ENCODE measurements at regions not wholly inside any gene's neighbourhood (a gene's known extent, or its start where the extent isn't known, plus 50 kb on each side); places are given as distances from the start of the nearest gene placed in this dataset.

GRCh38 chr6:157741321-157741947 is 81.6 kb upstream of the SNX9 start:
- H2AFZ ChIP-seq (ENCODE audit: low read depth) = no peak overlapping the region
- H3K4me2 ChIP-seq = no peak overlapping the region
- H3K9me3 ChIP-seq = no peaks in the 10 kb centered on the region
- peaks cover 0 to 2% of the 10 kb centered on the region in 2 experiments; a peak in 1 of 4 replicates for H3K4me1 ChIP-seq (ENCODE audit: control insufficient read depth in 1 of 2, insufficient read depth in 2 of 2, low read depth in 1 of 2, low read length in 1 of 2)
- TF ChIP-seq RXRA (IDR thresholded peaks at IDR 0.05; ENCODE audit: borderline replicate concordance, low read depth) (no peak), NRF1 (IDR thresholded peaks at IDR 0.05; ENCODE audit: low read depth, low read length) (no peak), REST (IDR thresholded peaks at IDR 0.05; ENCODE audit: low read depth, low read length) (no peak), MAX (IDR thresholded peaks at IDR 0.05; ENCODE audit: low read depth) (no peak), TAF1 (IDR thresholded peaks at IDR 0.05; ENCODE audit: borderline replicate concordance, low read depth, low read length) (no peak), POLR2AphosphoS5 (IDR thresholded peaks at IDR 0.05; ENCODE audit: low read depth, low read length) (no peak), SMC3 (IDR thresholded peaks at IDR 0.05; ENCODE audit: low read depth, low read length) (no peak), USF2 (IDR thresholded peaks at IDR 0.05; ENCODE audit: borderline replicate concordance, low read depth, low read length) (no peak), EZH2phosphoT487 (IDR thresholded peaks at IDR 0.05; ENCODE audit: borderline replicate concordance, low read depth) (no peak), USF1 (IDR thresholded peaks at IDR 0.05; ENCODE audit: borderline replicate concordance, low read depth) (no peak), CHD2 (IDR thresholded peaks at IDR 0.05; ENCODE audit: low read length, partially characterized antibody) (no peak)
- 82% methylated on average over 9 of the region's 10 CpGs for WGBS (ENCODE audit: low lambda C conversion rate)
- H3K79me2 ChIP-seq (ENCODE audit: insufficient read depth) = no peaks in the 10 kb centered on the region
- no peak overlapping the region for H3K9ac ChIP-seq
- H3K27ac ChIP-seq (ENCODE audit: low read depth in 2 of 2, low read length in 1 of 2) = no peak overlapping the region
- no peak for DNase-seq
- no peaks in the 10 kb centered on the region for H3F3A ChIP-seq (replicated peaks; ENCODE audit: insufficient read depth)
- H4K20me1 ChIP-seq (ENCODE audit: insufficient read depth) = no peaks in the 10 kb centered on the region
- no peaks in the 10 kb centered on the region for H3K36me3 ChIP-seq (replicated peaks in 1 of 2; ENCODE audit: control insufficient read depth in 1 of 2, insufficient read depth in 2 of 2, low read length in 1 of 2)
- H3K4me3 ChIP-seq (ENCODE audit: low read depth in 2 of 2, low read length in 1 of 2) = no peak overlapping the region
- H3K27me3 ChIP-seq (ENCODE audit: insufficient read depth) = no peaks in the 10 kb centered on the region
- ChIA-PET POLR2A (no interaction called here), CTCF (interaction anchor here (3.6 kb wide), 1 partner anchor 15 kb away, joined by 18 read pairs; no protein-coding TSS in a partner anchor)
- no peaks in the 10 kb centered on the region for H3K9me2 ChIP-seq

Measured in SK-N-SH (cell line).